CD4-positive, alpha-beta memory T cell (primary cell): ENCODE measurements at regions not wholly inside any gene's neighbourhood (a gene's known extent, or its start where the extent isn't known, plus 50 kb on each side); places are given as distances from the start of the nearest gene placed in this dataset.

Experiments used
- CTCF ChIA-PET: fragments of 350-600 bp; sonication (Branson Sonifier 250); formaldehyde crosslinking; loops from one replicate; lab custom pipeline; 2021; ENCODE audit warnings: inconsistent platforms; ENCODE audit not compliant: partially characterized antibody; lab: Charles Lee
- POLR2A ChIA-PET: fragments of 350-600 bp; sonication (Branson Sonifier 250); formaldehyde crosslinking; loops from one replicate; lab custom pipeline; 2021; ENCODE audit not compliant: partially characterized antibody; lab: Charles Lee
- DNase-seq, 5 donors: peaks; one replicate each; pipeline versions ENCODE4 v3.0.0 to v3.0.0-alpha.2; 2020 to 2022; ENCODE audit warnings: mixed read lengths in 1 of 5
- H3K27ac ChIP-seq: one replicate; pipeline ENCODE4 v1.7.0; 2013; ENCODE audit warnings: low read depth, low read length
- H3K27me3 ChIP-seq: 2 replicates; pipeline ENCODE4 v1.7.0; 2013; ENCODE audit warnings: mild to moderate bottlenecking, low read length, moderate library complexity; ENCODE audit not compliant: insufficient read depth
- H3K36me3 ChIP-seq: 2 replicates; pipeline ENCODE4 v1.7.0; 2013; ENCODE audit warnings: mild to moderate bottlenecking, low read length, moderate library complexity; ENCODE audit not compliant: insufficient read depth
- H3K4me1 ChIP-seq: 2 replicates; pipeline ENCODE4 v1.7.0; 2013; ENCODE audit warnings: mild to moderate bottlenecking, low read length, moderate library complexity; ENCODE audit not compliant: insufficient read depth
- H3K4me3 ChIP-seq, 2 donors: one replicate each; pipeline ENCODE4 v1.7.0; 2013; ENCODE audit warnings: low read length in 2 of 2, mild to moderate bottlenecking in 1 of 2
- H3K9me3 ChIP-seq, 2 donors: one replicate each; pipeline ENCODE4 v1.7.0; 2013; ENCODE audit warnings: low read length in 2 of 2, control low read depth in 1 of 2; ENCODE audit not compliant: control insufficient read depth in 1 of 2
- H3K27ac Mint-ChIP-seq, 7 donors: one replicate each; pipeline ENCODE4 v1.8.0; 2020 to 2021; ENCODE audit warnings: mixed read lengths in 7 of 7, mild to moderate bottlenecking in 6 of 7, inconsistent platforms in 3 of 7, moderate library complexity in 3 of 7
- H3K27me3 Mint-ChIP-seq, 2 donors: one replicate each; pipeline ENCODE4 v1.8.0; 2020 to 2021; ENCODE audit warnings: mixed read lengths in 2 of 2
- H3K36me3 Mint-ChIP-seq, 2 donors: one replicate each; pipeline ENCODE4 v1.8.0; 2020 to 2021; ENCODE audit warnings: mixed read lengths in 2 of 2, inconsistent platforms in 1 of 2, mild to moderate bottlenecking in 1 of 2
- H3K4me1 Mint-ChIP-seq, 4 donors: one replicate each; pipeline ENCODE4 v1.8.0; 2020 to 2021; ENCODE audit warnings: mixed read lengths in 4 of 4, mild to moderate bottlenecking in 1 of 4
- H3K4me3 Mint-ChIP-seq, 8 donors: one replicate each; pipeline ENCODE4 v1.8.0; 2020 to 2021; ENCODE audit warnings: mixed read lengths in 8 of 8, mild to moderate bottlenecking in 7 of 8, moderate library complexity in 6 of 8, inconsistent platforms in 3 of 8
- H3K9me3 Mint-ChIP-seq, 8 donors: one replicate each; pipeline ENCODE4 v1.8.0; 2020 to 2021; ENCODE audit warnings: mixed read lengths in 8 of 8, mild to moderate bottlenecking in 5 of 8, inconsistent platforms in 3 of 8, moderate library complexity in 1 of 8
- intact Hi-C: fragments of 100-400 bp; cut with micrococcal nuclease; formaldehyde crosslinking; loops from one replicate; pipeline ENCODE4 v1.15.1; 2023

- Histone ChIP-seq H3K27me3 (no peaks in the 10 kb centered on the region), H3K27ac (no peak overlapping the region), H3K9me3 (no peaks in the 10 kb centered on the region), H3K36me3 (no peaks in the 10 kb centered on the region), H3K4me1 (peaks cover 46% of the 10 kb centered on the region), H3K4me3 (no peak overlapping the region)
- intact Hi-C loops, result loop anchor here (10.0 kb wide), 1 partner anchor 195 kb away; no protein-coding TSS in a partner anchor
- peak overlapping the region in 2 of 8 donors; percentile 17 to 36 for H3K4me3 Mint-ChIP-seq
- no peaks in the 10 kb centered on the region for H3K9me3 Mint-ChIP-seq
- POLR2A ChIA-PET, result no interaction called here
- DNase-seq, result no peak
- CTCF ChIA-PET, result interaction anchor here (1.4 kb wide), 1 partner anchor 312 kb away, joined by 4 read pairs; no protein-coding TSS in a partner anchor
- peaks cover 28 to 68% (median 38%) of the 10 kb centered on the region in 4 donors for H3K4me1 Mint-ChIP-seq
- H3K36me3 Mint-ChIP-seq, result no peaks in the 10 kb centered on the region
- H3K27ac Mint-ChIP-seq, result peak overlapping the region in 1 of 7 donors; percentile 7
- H3K27me3 Mint-ChIP-seq, result peaks cover 0 to 2% of the 10 kb centered on the region in 2 donors
These were observed 297.6 kb upstream of the PITRM1 start for GRCh38 chr10:3470191-3470590.

DNA sequence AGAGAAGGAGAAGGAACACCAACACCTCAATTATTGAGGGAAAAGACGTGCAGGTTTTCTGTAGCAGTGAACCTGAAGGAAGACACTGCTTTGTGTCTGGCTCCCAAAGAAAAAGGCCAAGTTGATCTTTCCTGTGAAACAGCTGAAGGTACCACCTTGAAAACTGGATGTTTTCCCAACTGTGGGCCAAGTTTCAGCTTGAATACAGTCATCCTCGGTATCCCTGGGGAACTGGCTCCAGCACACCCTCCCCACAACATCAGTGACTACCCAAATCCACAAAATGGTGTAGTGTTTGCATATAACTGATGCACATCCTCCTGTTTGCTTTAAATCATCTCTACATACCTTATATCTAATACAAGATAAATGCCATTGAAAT lies 297.0 kb upstream of the PITRM1 start:
- peaks cover 28 to 72% (median 38%) of the 10 kb centered on the region in 4 donors for H3K4me1 Mint-ChIP-seq
- intact Hi-C loops, result loop anchor here (10.0 kb wide), 1 partner anchor 195 kb away; no protein-coding TSS in a partner anchor
- peaks cover 46% of the 10 kb centered on the region for H3K4me1 ChIP-seq
- H3K27me3 Mint-ChIP-seq, result peaks cover 0 to 2% of the 10 kb centered on the region in 2 donors
- no peak overlapping the region for H3K27ac ChIP-seq
- H3K4me3 ChIP-seq, result no peak overlapping the region
- no peaks in the 10 kb centered on the region for H3K27me3 ChIP-seq
- POLR2A ChIA-PET, result no interaction called here
- no peaks in the 10 kb centered on the region for H3K9me3 Mint-ChIP-seq
- peak overlapping the region in 3 of 8 donors; percentile 15 to 53 (median 36) for H3K4me3 Mint-ChIP-seq
- H3K36me3 Mint-ChIP-seq, result no peaks in the 10 kb centered on the region
- DNase-seq, result no peak
- no peaks in the 10 kb centered on the region for H3K36me3 ChIP-seq
- peak overlapping the region in 1 of 7 donors; percentile 72 for H3K27ac Mint-ChIP-seq
- CTCF ChIA-PET, result interaction anchor here (1.4 kb wide), 1 partner anchor 312 kb away, joined by 4 read pairs; no protein-coding TSS in a partner anchor
- H3K9me3 ChIP-seq, result no peaks in the 10 kb centered on the region

DNA sequence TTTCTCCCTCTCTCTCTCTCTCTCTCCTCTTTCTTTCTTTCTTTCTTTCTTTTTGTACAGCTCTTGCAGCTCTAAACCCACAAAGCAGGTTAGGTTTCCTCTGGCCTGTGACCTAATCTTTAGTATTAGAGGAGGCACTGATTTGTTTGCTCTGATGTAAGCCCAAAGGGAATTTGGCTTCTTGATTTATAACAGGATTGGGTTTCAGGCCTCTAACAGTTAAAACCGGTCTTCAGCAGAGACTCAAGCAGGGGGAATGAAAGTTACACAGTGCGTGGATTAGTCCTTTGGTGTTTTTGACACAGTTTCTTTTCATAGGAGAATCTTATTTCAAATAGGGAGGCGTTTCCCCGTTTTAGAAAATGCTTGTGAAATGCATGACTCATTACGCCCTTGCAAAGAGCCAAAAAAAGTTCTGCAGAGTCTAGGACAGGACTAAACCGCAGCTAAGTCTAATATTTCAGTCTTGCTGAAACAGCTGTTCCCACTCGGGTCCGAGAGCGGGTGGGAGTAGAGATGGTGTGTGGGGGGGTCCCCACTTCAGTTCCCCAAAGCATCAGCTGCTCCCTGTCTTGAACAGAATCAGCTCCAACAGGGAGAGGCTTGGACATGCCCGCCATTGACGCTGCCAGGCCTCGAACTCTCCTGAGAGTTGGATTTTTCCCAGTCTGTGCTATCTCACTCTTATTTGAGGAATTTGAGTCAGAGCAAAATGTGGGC lies 296.5 kb upstream of the PITRM1 start:
- no peaks in the 10 kb centered on the region for H3K36me3 Mint-ChIP-seq
- ChIA-PET POLR2A (interaction anchor here (0.7 to 1.8 kb wide), 3 partner anchors 222 to 312 kb away, joined by 3 to 7 read pairs (median 5); no protein-coding TSS in a partner anchor), CTCF (interaction anchor here (1.4 kb wide), 1 partner anchor 313 kb away, joined by 4 read pairs; no protein-coding TSS in a partner anchor)
- peaks cover 46% of the 10 kb centered on the region for H3K4me1 ChIP-seq
- H3K27me3 Mint-ChIP-seq, result peaks cover 0 to 2% of the 10 kb centered on the region in 2 donors
- H3K9me3 ChIP-seq, result no peaks in the 10 kb centered on the region
- H3K4me1 Mint-ChIP-seq, result peaks cover 28 to 72% (median 38%) of the 10 kb centered on the region in 4 donors
- no peaks in the 10 kb centered on the region for H3K36me3 ChIP-seq
- peak overlapping the region in 5 of 7 donors; percentile 37 to 72 (median 62) for H3K27ac Mint-ChIP-seq
- H3K9me3 Mint-ChIP-seq, result no peaks in the 10 kb centered on the region
- no peak for DNase-seq
- H3K27me3 ChIP-seq, result no peaks in the 10 kb centered on the region
- no peak overlapping the region for H3K27ac ChIP-seq
- peak overlapping the region; percentile 4 to 83 (median 48) for H3K4me3 Mint-ChIP-seq
- intact Hi-C loops, result no loop called here
- H3K4me3 ChIP-seq, result no peak overlapping the region

DNA sequence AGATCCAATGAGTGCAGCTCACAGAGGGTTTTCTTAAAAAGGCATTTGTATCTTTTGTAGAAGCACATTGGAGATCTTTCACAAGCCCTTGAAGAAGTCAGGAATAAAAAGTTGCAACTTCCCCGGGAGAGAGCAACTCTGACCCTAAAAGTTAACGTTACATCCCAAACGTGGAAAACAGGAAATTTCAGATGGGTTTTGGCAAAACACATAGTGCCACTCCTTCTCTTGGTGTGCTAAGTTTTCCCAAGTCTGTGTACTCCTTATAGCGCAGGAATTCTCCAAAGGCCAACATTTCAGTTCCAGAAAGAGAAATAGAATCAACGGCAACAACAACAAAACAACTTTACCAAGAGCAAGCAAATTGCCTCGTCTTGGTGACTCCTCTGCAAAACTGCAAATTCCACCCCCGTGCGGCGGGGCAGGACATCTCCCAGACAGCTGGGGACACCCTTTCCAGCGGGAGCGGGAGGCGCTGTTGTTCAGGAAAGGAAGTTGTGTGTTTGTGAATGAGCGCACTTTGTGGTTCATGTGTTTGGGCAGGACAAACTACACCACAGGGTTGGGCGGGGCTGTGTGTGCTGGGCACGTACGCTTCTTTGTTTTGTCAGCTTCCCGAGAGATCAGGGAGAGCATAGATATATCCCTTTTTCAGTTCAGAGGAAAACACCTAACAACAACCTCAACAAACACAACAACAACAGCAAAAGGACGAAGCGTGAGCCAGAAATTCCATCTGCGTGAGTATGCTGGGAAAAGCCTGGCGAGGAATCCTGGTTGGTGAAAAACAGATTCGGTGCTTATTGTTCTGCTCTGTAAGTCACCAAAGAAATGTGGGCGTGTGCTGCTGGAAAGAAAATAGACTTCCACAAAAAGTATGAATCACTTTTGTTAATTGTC lies 294.7 kb upstream of the PITRM1 start:
- Histone ChIP-seq H3K27me3 (no peaks in the 10 kb centered on the region), H3K9me3 (no peaks in the 10 kb centered on the region), H3K4me3 (no peak overlapping the region), H3K4me1 (peaks cover 35% of the 10 kb centered on the region), H3K27ac (no peak overlapping the region), H3K36me3 (no peaks in the 10 kb centered on the region)
- ChIA-PET CTCF (no interaction called here), POLR2A (interaction anchor here (1.8 kb wide), 1 partner anchor 310 kb away, joined by 7 read pairs; no protein-coding TSS in a partner anchor)
- peak overlapping the region in 6 of 7 donors; percentile 3 to 72 (median 58) for H3K27ac Mint-ChIP-seq
- H3K4me1 Mint-ChIP-seq, result peaks cover 20 to 55% (median 29%) of the 10 kb centered on the region in 4 donors
- no peak for DNase-seq
- H3K9me3 Mint-ChIP-seq, result peaks cover 0 to under 1% (median 0%) of the 10 kb centered on the region in 8 donors
- H3K36me3 Mint-ChIP-seq, result no peaks in the 10 kb centered on the region
- intact Hi-C loops, result no loop called here
- peak overlapping the region; percentile 71 to 86 (median 80) for H3K4me3 Mint-ChIP-seq
- H3K27me3 Mint-ChIP-seq, result peaks cover 0 to 2% of the 10 kb centered on the region in 2 donors

DNA sequence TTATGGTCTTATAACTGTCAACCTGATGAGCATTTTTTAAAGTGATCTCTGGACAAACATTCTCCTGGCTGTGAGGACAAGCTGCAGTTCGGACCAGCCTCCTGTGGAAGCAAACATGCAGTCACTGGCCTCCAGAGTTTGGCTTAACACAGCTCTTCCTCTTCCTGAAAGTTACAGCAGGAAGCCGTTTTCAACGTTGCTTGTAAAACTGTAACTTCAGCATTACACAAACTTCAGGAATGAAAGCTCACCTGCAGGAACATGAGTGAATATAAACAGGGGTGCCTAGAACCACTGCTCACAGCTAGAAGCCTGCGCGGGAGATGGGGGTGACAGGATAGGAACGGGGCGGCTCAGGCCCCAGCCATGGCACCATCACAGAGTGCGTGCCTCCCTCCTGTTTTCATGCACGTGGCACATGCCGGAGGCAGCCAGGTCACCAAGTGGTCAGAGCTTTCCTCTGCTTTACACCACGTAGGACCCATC lies 292.9 kb upstream of the PITRM1 start:
- intact Hi-C loops, result no loop called here
- Histone ChIP-seq H3K9me3 (no peaks in the 10 kb centered on the region), H3K4me3 (no peak overlapping the region), H3K36me3 (no peaks in the 10 kb centered on the region), H3K27me3 (no peaks in the 10 kb centered on the region), H3K27ac (no peak overlapping the region), H3K4me1 (peaks cover 29% of the 10 kb centered on the region)
- ChIA-PET CTCF (interaction anchor here (1.0 kb wide), 1 partner anchor 13 kb away, joined by 3 read pairs; no protein-coding TSS in a partner anchor), POLR2A (no interaction called here)
- DNase-seq, result no peak
- Mint-ChIP-seq H3K36me3 (no peaks in the 10 kb centered on the region), H3K4me3 (no peak overlapping the region), H3K27ac (no peak overlapping the region), H3K9me3 (peaks cover 0 to 2% (median 0%) of the 10 kb centered on the region in 8 donors), H3K4me1 (peaks cover 14 to 45% (median 23%) of the 10 kb centered on the region in 4 donors), H3K27me3 (peaks cover 0 to 2% of the 10 kb centered on the region in 2 donors)

DNA sequence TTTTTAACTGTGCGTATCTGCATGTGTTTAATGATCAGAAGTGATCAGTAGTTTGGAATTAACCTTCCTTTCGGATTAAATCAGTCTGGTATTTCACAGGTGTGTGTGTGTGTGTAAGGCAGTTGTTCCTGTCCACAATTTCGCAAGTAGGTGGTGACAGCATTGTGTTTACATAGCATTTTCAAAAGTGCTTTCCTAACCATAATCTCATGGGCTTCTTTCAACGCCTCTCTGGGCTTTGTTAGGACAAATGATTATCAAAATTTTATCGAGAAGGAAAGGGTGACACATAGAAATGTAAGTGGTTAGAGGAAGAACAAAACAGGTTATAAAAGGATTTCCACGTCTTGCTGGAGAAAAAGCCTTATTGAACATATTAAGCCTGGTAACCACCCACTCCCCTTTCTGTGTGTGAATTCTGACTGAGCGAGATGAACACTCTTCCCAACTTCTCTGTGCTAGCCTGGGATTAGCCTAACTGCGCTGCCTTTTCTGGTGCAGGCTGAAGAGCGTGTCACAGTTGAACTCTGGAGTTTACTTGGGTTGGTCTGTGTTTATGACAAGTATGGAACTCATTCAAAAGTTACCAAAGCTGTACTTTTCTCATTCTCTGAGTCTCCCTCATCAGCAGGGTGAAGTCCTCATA lies 292.3 kb upstream of the PITRM1 start:
- H3K36me3 ChIP-seq, result no peaks in the 10 kb centered on the region
- ChIA-PET POLR2A (no interaction called here), CTCF (interaction anchor here (1.0 kb wide), 1 partner anchor 12 kb away, joined by 3 read pairs; no protein-coding TSS in a partner anchor)
- no peaks in the 10 kb centered on the region for H3K9me3 ChIP-seq
- Mint-ChIP-seq H3K4me3 (no peak overlapping the region), H3K36me3 (no peaks in the 10 kb centered on the region), H3K27me3 (peaks cover 0 to 2% of the 10 kb centered on the region in 2 donors), H3K4me1 (peaks cover 14 to 40% (median 23%) of the 10 kb centered on the region in 4 donors), H3K27ac (peak overlapping the region in 1 of 7 donors; percentile 23), H3K9me3 (peaks cover 0 to 2% (median 0%) of the 10 kb centered on the region in 8 donors)
- intact Hi-C loops, result no loop called here
- peaks cover 29% of the 10 kb centered on the region for H3K4me1 ChIP-seq
- no peak overlapping the region for H3K4me3 ChIP-seq
- H3K27me3 ChIP-seq, result no peaks in the 10 kb centered on the region
- no peak overlapping the region for H3K27ac ChIP-seq
- no peak for DNase-seq
